HUES64 (cell line): ENCODE measurements at regions not wholly inside any gene's neighbourhood (a gene's known extent, or its start where the extent isn't known, plus 50 kb on each side); places are given as distances from the start of the nearest gene placed in this dataset.
"Not testable (repeated sequence)": the region's sequence is repeated elsewhere in the genome, so short reads cannot be mapped to it uniquely, and the experiment has no call there.

Experiments
- H3K27ac ChIP-seq: 2 replicates; pipeline ENCODE4 v1.7.0; 2013; ENCODE audit warnings: low read depth, low read length, inconsistent platforms
- H3K27me3 ChIP-seq: 2 replicates; pipeline ENCODE4 v1.6.1; 2013; ENCODE audit warnings: mild to moderate bottlenecking, low read length; ENCODE audit not compliant: insufficient read depth
- H3K36me3 ChIP-seq: 2 replicates; pipeline ENCODE4 v1.6.1; 2013; ENCODE audit warnings: mild to moderate bottlenecking, low read length; ENCODE audit not compliant: insufficient read depth
- H3K4me1 ChIP-seq: 2 replicates; pipeline ENCODE4 v1.6.1; 2013; ENCODE audit warnings: mild to moderate bottlenecking, low read length, moderate library complexity; ENCODE audit not compliant: insufficient read depth
- H3K4me3 ChIP-seq: 2 replicates; pipeline ENCODE4 v1.5.1; 2013; ENCODE audit warnings: mild to moderate bottlenecking, low read length, moderate library complexity
- H3K9ac ChIP-seq: 2 replicates; pipeline ENCODE4 v1.6.1; 2013; ENCODE audit warnings: mild to moderate bottlenecking, low read depth, low read length
- H3K9me3 ChIP-seq: 2 replicates; pipeline ENCODE4 v1.6.1; 2013; ENCODE audit warnings: low read depth, low read length; ENCODE audit not compliant: insufficient read depth
- WGBS: fragments of 150-250, 120-280 bp; methylation state at CpG from one replicate; pipeline ENCODE4 v1.1.7; 2013; ENCODE audit warnings: missing lambda C conversion rate; 5-methylcytosine and 5-hydroxymethylcytosine counted together

DNA sequence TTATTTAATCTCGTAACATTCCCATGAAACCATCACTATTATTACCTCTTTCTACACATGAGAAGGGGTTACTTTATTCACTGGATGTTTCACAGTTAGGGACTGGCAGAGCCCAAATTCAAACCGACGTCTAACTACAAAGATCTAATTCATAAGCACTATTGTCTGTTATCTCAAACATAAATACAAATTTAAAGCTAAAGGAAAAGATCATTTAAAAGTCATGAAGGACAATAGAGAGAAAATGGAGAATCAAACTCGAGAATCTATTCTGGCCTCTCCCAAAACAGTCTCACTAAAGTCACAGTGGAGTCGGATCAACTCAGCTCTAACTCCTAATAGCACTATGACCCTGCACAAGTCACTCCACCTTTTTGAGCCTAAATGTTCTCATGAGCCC lies 287.7 kb downstream of the ZIC4 start:
- WGBS, result 84% methylated on average over 5 of the region's 5 CpGs
- H3K9ac ChIP-seq, result no peak overlapping the region
- no peaks in the 10 kb centered on the region for H3K9me3 ChIP-seq
- no peaks in the 10 kb centered on the region for H3K36me3 ChIP-seq
- H3K4me1 ChIP-seq, result no peaks in the 10 kb centered on the region
- H3K4me3 ChIP-seq, result no peak overlapping the region
- H3K27me3 ChIP-seq, result no peaks in the 10 kb centered on the region
- H3K27ac ChIP-seq, result no peak overlapping the region

DNA sequence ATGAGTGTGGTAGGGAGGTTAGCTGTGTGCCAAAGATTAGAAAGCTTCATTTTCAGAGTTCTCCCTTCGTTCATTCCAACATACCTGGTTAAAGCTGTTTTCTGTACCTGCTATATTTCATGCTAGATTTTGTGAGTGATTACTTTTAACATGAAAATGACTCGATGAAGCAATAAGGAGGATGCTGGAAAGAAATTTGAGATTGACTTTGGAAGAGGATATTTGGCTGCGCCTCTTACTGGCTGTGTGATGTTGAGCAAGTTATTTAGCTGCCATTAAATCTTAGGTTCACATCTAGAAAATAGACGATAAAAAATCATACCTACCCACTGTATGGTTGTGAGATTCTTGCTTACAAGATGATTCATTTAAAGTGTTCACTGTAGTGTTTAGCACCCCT lies 288.7 kb downstream of the ZIC4 start:
- H3K9ac ChIP-seq, result no peak overlapping the region
- no peaks in the 10 kb centered on the region for H3K36me3 ChIP-seq
- H3K4me1 ChIP-seq, result no peaks in the 10 kb centered on the region
- 72% methylated on average over 2 of the region's 4 CpGs for WGBS
- no peaks in the 10 kb centered on the region for H3K27me3 ChIP-seq
- no peak overlapping the region for H3K4me3 ChIP-seq
- no peaks in the 10 kb centered on the region for H3K9me3 ChIP-seq
- H3K27ac ChIP-seq, result no peak overlapping the region

DNA sequence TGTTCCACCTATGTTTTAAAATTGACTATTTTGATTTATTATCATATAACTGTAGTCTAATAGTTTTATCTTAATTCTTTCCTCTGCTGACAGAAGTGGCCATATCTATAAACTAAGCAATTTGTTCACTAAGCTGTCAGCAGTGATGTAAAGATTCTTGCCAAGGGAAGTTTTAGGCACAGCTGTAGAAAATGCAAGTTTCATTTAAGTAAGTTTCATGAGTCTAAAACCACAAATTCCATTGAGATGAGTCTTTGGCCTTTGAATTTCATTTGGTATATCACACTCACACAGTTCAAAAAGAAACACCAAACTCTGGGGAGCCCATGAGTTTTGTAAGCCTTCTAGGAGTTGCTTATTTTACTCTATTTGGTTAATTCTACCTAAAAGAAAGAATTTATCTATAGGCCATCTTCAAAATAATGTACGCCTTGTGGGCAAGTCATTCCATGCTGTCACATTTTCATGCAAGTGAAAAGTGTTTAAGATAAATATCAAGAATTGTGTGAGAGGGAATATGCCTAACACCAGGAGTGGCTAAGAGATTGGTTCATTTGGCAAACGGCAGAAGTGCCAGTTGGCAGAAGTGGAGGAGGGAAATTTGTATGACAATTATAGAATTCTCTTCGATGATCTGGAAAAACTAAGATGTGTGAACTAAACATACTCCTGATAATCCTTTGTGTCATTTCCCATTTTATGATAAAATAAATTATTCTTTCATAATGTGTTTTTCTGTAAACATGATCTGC lies 292.9 kb downstream of the ZIC4 start:
- Histone ChIP-seq H3K9me3 (no peaks in the 10 kb centered on the region), H3K4me3 (no peak overlapping the region), H3K27me3 (no peaks in the 10 kb centered on the region), H3K9ac (no peak overlapping the region), H3K27ac (no peak overlapping the region), H3K4me1 (no peaks in the 10 kb centered on the region), H3K36me3 (no peaks in the 10 kb centered on the region)
- WGBS, result 89% methylated on average over 2 of the region's 3 CpGs

DNA sequence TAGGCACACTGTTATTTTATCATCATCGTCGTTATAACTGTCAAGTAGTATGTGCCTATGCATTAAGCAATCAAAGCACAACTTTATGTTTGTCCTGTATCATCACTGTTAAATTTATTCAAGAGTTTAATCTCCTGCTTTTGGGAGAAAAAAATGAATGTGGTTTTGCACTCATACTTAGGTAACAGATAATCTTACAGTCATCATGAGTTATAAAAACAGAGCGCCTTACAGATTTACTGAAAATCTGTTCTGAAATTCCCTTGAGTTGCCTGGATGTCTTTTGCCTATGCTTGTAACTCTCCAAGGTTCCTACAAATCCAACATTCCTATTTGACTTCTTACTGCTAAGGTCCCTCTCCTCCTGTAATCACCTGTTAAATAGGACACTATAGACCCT lies 307.3 kb downstream of the ZIC4 start:
- Histone ChIP-seq H3K27me3 (no peaks in the 10 kb centered on the region), H3K36me3 (no peaks in the 10 kb centered on the region), H3K27ac (no peak overlapping the region), H3K4me3 (no peak overlapping the region), H3K4me1 (no peaks in the 10 kb centered on the region), H3K9ac (no peak overlapping the region), H3K9me3 (peaks cover 6% of the 10 kb centered on the region; the same call in 1 of the 2 replicates)
- 92% methylated on average over 3 of the region's 3 CpGs for WGBS

DNA sequence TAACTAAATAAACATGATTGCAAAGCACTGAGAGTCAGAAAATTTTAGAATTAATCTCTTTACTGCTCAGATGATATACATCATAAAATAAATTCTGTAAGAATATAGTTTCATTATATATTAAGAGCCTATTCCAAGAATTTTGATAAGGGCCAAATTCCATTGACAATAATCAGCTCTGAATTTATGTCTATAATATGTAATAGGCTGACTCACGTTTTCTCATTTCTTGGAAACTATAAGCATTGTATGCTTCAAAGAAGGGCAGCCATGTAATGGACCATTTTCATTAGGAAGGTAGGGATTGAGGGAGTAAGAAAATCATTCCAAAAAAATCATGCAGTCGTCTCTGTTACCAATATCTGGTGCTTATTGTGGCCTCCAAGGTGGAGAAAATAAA lies 315.9 kb downstream of the ZIC4 start:
- no peaks in the 10 kb centered on the region for H3K9me3 ChIP-seq
- H3K27ac ChIP-seq, result no peak overlapping the region
- H3K4me1 ChIP-seq, result no peaks in the 10 kb centered on the region
- no peak overlapping the region for H3K4me3 ChIP-seq
- no peak overlapping the region for H3K9ac ChIP-seq
- WGBS, result 91% methylated on average over 2 of the region's 2 CpGs
- H3K27me3 ChIP-seq, result no peaks in the 10 kb centered on the region
- no peaks in the 10 kb centered on the region for H3K36me3 ChIP-seq

DNA sequence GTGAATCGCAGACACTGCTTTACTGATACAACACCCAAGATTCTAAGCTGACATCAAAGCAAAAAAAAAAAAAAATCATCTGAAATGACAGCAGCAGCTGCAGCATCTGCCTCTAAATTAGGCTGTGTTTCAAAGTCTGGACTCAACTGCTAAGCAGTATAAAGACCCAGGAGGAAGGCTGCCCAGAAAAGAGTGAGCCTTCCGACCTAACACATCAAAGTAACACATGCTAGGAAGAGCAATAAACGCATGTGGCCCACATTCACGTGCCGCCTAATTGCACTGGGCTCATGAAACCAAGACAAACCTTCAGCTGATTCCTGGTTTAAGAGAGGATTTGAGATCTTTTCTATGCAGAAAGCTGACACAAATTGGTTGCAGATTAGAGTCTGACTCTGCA lies 317.1 kb downstream of the ZIC4 start:
- H3K27ac ChIP-seq, result no peak overlapping the region
- H3K4me1 ChIP-seq, result no peaks in the 10 kb centered on the region
- no peak overlapping the region for H3K9ac ChIP-seq
- H3K36me3 ChIP-seq, result no peaks in the 10 kb centered on the region
- H3K4me3 ChIP-seq, result no peak overlapping the region
- 88% methylated on average over 5 of the region's 5 CpGs for WGBS
- H3K9me3 ChIP-seq, result no peaks in the 10 kb centered on the region
- no peaks in the 10 kb centered on the region for H3K27me3 ChIP-seq

DNA sequence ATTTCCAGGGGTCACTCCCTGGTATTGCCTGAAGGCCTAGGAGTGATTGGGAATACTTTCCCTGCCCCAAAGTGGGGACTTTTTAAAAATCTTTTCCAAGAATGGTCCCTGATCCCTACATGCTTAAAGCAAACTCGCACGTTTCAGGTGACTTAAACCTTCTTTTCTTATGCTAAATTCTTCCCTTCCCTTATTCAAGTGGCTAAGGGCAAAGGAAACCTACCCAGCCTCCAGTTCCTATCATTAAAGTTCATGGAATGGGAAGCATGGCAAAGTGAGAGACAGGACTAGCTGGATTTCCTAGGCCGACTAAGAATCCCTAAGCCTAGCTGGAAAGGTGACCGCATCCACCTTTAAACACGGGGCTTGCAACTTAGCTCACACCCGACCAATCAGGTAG lies 346.8 kb downstream of the ZIC4 start:
- 67% methylated on average over 6 of the region's 6 CpGs for WGBS
- H3K9me3 ChIP-seq, H3K9ac ChIP-seq, H3K4me3 ChIP-seq, H3K27me3 ChIP-seq, H3K36me3 ChIP-seq: not testable (repeated sequence)
- Histone ChIP-seq H3K4me1 (peaks cover 13% of the 10 kb centered on the region), H3K27ac (peak overlapping the region; percentile 11; the same call in 1 of the 2 replicates)

DNA sequence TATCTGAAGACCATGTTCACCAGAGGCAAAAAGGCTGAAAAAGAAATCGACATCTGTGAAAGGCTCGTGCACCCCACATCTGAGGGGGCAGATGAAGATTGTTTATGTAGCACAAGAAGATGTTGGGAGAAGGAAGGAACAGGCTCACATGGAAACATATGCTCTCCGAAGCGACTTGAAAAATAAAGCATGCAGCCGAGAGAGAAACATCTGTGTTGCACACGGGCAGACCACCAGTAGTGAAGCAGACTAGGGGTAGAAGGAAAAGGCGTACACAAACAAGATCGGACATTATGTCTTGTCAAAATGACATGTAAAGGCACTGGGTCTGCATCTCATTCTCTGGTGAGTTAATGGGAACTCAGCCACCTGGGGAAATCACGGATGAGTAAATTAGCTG lies 356.5 kb downstream of the ZIC4 start:
- WGBS, result 92% methylated on average over 9 of the region's 9 CpGs
- Histone ChIP-seq H3K36me3 (no peaks in the 10 kb centered on the region), H3K27ac (no peak overlapping the region), H3K9me3 (0 out of 2 replicates have a peak, but pooled peaks cover 1% of the 10 kb centered on the region), H3K4me3 (no peak overlapping the region), H3K27me3 (no peaks in the 10 kb centered on the region), H3K4me1 (no peaks in the 10 kb centered on the region), H3K9ac (no peak overlapping the region)

DNA sequence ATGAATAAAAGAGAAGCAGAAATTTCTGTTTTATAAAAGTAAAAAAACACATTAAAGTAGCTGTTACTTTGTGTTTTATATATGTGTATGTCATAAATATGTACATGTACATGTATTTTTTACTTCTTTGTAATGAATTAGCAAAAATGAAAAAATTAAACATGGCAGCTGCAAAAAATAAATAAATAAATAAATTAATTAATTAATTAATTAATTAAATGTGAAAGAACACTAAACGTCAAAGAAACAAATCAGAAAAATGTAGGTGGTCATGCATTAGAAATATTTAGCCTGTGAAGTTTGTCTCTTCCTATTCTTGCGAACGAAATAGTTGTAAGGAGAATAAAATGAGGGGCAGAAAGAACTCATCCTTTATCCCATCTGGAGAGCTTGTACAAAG lies 357.0 kb downstream of the ZIC4 start:
- H3K9me3 ChIP-seq, result no peaks in the 10 kb centered on the region
- H3K36me3 ChIP-seq, result no peaks in the 10 kb centered on the region
- no peak overlapping the region for H3K4me3 ChIP-seq
- no peaks in the 10 kb centered on the region for H3K27me3 ChIP-seq
- no peak overlapping the region for H3K27ac ChIP-seq
- 97% methylated on average over 3 of the region's 3 CpGs for WGBS
- H3K4me1 ChIP-seq, result no peaks in the 10 kb centered on the region
- H3K9ac ChIP-seq, result no peak overlapping the region

DNA sequence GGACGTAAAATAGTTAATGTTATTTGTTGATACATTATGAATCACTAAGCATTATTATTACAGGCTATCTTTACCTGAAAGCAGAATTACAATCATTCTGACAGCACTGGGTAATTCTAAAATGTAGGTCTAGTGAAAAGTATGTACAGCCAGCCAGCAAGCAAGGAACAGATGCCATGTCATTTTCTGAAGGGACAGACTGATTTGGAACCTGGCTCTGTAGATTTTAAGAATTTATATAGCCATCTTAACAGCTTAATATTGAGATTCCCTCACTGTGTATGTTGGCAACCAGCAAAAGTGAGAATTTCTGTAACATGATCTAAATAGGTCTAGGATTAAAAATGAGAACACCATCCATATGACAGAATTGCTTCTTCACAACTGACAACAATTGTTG lies 359.4 kb downstream of the ZIC4 start:
- WGBS, result no CpG with 5 or more reads among the region's 1 CpG
- Histone ChIP-seq H3K4me1 (no peaks in the 10 kb centered on the region), H3K27ac (no peak overlapping the region), H3K9me3 (no peaks in the 10 kb centered on the region), H3K27me3 (no peaks in the 10 kb centered on the region), H3K9ac (no peak overlapping the region), H3K36me3 (no peaks in the 10 kb centered on the region), H3K4me3 (no peak overlapping the region)

DNA sequence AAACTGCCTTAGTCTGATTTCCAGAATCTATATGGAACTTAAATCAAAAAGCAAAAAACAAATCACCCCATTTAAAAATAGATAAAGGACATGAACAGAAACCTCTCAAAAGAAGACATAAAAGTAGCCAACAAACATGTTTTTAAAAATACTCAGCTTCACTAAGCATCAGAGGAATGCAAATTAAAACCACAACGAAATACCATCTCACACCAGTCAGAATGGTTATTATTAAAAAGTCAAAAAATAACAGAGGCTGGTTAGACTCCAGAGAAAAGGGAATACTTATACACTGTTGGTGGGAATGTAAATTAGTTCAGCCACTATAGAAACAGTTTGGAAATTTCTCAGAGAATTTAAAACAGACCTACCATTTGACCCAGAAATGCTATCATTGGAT lies 367.9 kb downstream of the ZIC4 start:
- H3K4me1 ChIP-seq, result no peaks in the 10 kb centered on the region
- no peak overlapping the region for H3K9ac ChIP-seq
- H3K36me3 ChIP-seq, result no peaks in the 10 kb centered on the region
- no CpG with 5 or more reads among the region's 1 CpG for WGBS
- no peak overlapping the region for H3K4me3 ChIP-seq
- H3K9me3 ChIP-seq, result peaks cover 13% of the 10 kb centered on the region; the same call in 1 of the 2 replicates
- H3K27me3 ChIP-seq, result no peaks in the 10 kb centered on the region
- no peak overlapping the region for H3K27ac ChIP-seq

DNA sequence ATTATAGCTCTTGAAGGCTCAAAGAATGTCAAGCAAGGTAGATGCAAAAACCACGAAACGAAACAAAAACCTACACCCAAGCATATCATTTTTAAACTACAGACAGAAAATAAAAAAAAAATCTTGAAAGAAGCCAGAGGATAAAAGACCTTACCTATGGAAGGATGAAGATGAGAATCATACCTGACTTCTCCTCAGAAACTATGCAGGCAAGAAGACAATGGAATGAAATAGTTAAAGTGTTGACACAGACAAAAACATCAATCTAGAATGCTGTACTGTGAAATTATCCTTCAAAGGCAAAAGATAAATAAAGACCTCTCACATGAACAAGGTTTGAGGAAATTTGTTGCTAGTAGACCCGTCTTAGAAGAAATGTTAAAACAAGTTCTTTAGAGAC lies 372.0 kb downstream of the ZIC4 start:
- 100% methylated on average over 3 of the region's 3 CpGs for WGBS
- H3K4me1 ChIP-seq, result no peaks in the 10 kb centered on the region
- H3K9me3 ChIP-seq, result peaks cover 13% of the 10 kb centered on the region; the same call in 1 of the 2 replicates
- H3K36me3 ChIP-seq, result no peaks in the 10 kb centered on the region
- H3K4me3 ChIP-seq, result no peak overlapping the region
- H3K27me3 ChIP-seq, result no peaks in the 10 kb centered on the region
- H3K9ac ChIP-seq, result no peak overlapping the region
- H3K27ac ChIP-seq, result no peak overlapping the region
